Endothelial cell of umbilical vein (primary cell): ENCODE measurements at regions not wholly inside any gene's neighbourhood (a gene's known extent, or its start where the extent isn't known, plus 50 kb on each side); places are given as distances from the start of the nearest gene placed in this dataset.

Experiments
- BruUV-seq: library from RNA; stranded (reverse); fragments of 400-500 nt; replicated peaks from 2 replicates; lab custom pipeline; 2021; lab: Mats Ljungman, UMichigan
- CTCF ChIA-PET: fragments of 300-600, 350-600 bp; sonication (Branson Sonifier 250); formaldehyde crosslinking; loops from one replicate; lab custom pipeline; 2021; ENCODE audit warnings: antibody characterized with exemption, inconsistent platforms; lab: Charles Lee
- POLR2A ChIA-PET: fragments of 300-600, 350-600 bp; sonication (Branson Sonifier 250); formaldehyde crosslinking; loops from one replicate; lab custom pipeline; 2021; ENCODE audit warnings: antibody characterized with exemption, inconsistent platforms; lab: Charles Lee
- DNase-seq: peaks from one replicate; pipeline ENCODE4 v3.0.0-alpha.2; 2011; ENCODE audit warnings: low read depth, low spot score
- FAIRE-seq: peaks from 2 replicates; lab custom pipeline; 2011; peaks lifted over from hg19 to GRCh38; lab: Jason Lieb, UNC
- H2AFZ ChIP-seq: 2 replicates; pipeline ENCODE4 v1.6.0; 2012; ENCODE audit warnings: low read depth, low read length, control low read depth, inconsistent platforms
- H3K27ac ChIP-seq: 2 replicates; pipeline ENCODE4 v1.5.1; 2011; ENCODE audit warnings: low read depth, mild to moderate bottlenecking, control low read depth, low read length, moderate library complexity; ENCODE audit not compliant: insufficient read depth
- H3K27me3 ChIP-seq, 2 experiments: 2 replicates each; pipeline versions ENCODE4 v1.6.0 to v1.6.1; 2011; ENCODE audit warnings: low read length in 2 of 2, mixed read lengths in 1 of 2; ENCODE audit not compliant: control insufficient read depth in 2 of 2, insufficient read depth in 2 of 2
- H3K36me3 ChIP-seq, 2 experiments: 2 replicates in 1 of 2; 3 replicates in 1 of 2; pipeline ENCODE4 v1.5.1; 2011; ENCODE audit warnings: low read length in 2 of 2, mild to moderate bottlenecking in 1 of 2, moderate library complexity in 1 of 2; ENCODE audit not compliant: control insufficient read depth in 2 of 2, insufficient read depth in 2 of 2; ENCODE audit errors: extremely low read depth in 1 of 2
- H3K4me1 ChIP-seq: 3 replicates; pipeline ENCODE4 v1.5.1; 2011; ENCODE audit warnings: mild to moderate bottlenecking, low read length; ENCODE audit not compliant: control insufficient read depth, insufficient read depth; ENCODE audit errors: extremely low read depth
- H3K4me2 ChIP-seq: 2 replicates; pipeline ENCODE4 v1.6.1; 2011; ENCODE audit warnings: low read length, control low read depth, mixed read lengths; ENCODE audit not compliant: insufficient read depth
- H3K4me3 ChIP-seq, 3 experiments: fragments of 200-600 bp in 1 of 3; sonication (generic), shearing (Covaris generic) in 1 of 3; replicated peaks in 1 of 3; 2 replicates each; pipeline ENCODE4 v1.5.1; 2011 to 2016; ENCODE audit warnings: control low read depth in 3 of 3, low read length in 3 of 3, mild to moderate bottlenecking in 2 of 3, inconsistent platforms in 1 of 3, low read depth in 1 of 3, moderate library complexity in 1 of 3; ENCODE audit not compliant: insufficient read depth in 1 of 3
- H3K79me2 ChIP-seq: 2 replicates; pipeline ENCODE4 v1.6.0; 2012; ENCODE audit warnings: low read length, inconsistent platforms; ENCODE audit not compliant: control insufficient read depth, insufficient read depth
- H3K9ac ChIP-seq: replicated peaks from 2 replicates; pipeline ENCODE3; 2011; ENCODE audit warnings: low read length, control low read depth; ENCODE audit not compliant: insufficient read depth; ENCODE audit errors: extremely low read depth
- H3K9me1 ChIP-seq: replicated peaks from 3 replicates; pipeline ENCODE4 v1.6.0; 2011; ENCODE audit warnings: mild to moderate bottlenecking, low read length; ENCODE audit not compliant: control insufficient read depth, insufficient read depth; ENCODE audit errors: extremely low read depth
- H3K9me3 ChIP-seq: replicated peaks from 2 replicates; pipeline ENCODE4 v1.5.1; 2012; ENCODE audit warnings: low read length, inconsistent platforms; ENCODE audit not compliant: control insufficient read depth, insufficient read depth
- H4K20me1 ChIP-seq: replicated peaks from 2 replicates; pipeline ENCODE3; 2011; ENCODE audit warnings: mild to moderate bottlenecking, low read length; ENCODE audit not compliant: control insufficient read depth, insufficient read depth; ENCODE audit errors: extremely low read depth
- FOS ChIP-seq: IDR thresholded peaks from 2 replicates; pipeline ENCODE4 v1.6.1; 2011; ENCODE audit warnings: mild to moderate bottlenecking, low read length, moderate library complexity, borderline replicate concordance; ENCODE audit not compliant: insufficient read depth
- GATA2 ChIP-seq: IDR thresholded peaks from 2 replicates; pipeline ENCODE4 v1.7.0; 2011; ENCODE audit warnings: low read depth, mild to moderate bottlenecking, moderate library complexity, mixed read lengths, low read length; ENCODE audit not compliant: insufficient read length, insufficient read depth
- JUN ChIP-seq: IDR thresholded peaks from 2 replicates; pipeline ENCODE4 v1.6.1; 2011; ENCODE audit warnings: borderline replicate concordance, low read depth; ENCODE audit not compliant: insufficient read length, insufficient read depth
- MYC ChIP-seq: IDR thresholded peaks from one replicate; pipeline ENCODE4 v1.6.1; 2011; ENCODE audit warnings: mild to moderate bottlenecking, low read depth, low read length
- POLR2A ChIP-seq: IDR thresholded peaks from 2 replicates; pipeline ENCODE4 v1.6.1; 2012; ENCODE audit warnings: low read depth, mild to moderate bottlenecking, control low read depth, low read length
- POLR2AphosphoS5 ChIP-seq: IDR thresholded peaks from 2 replicates; pipeline ENCODE4 v1.6.1; 2012; ENCODE audit warnings: low read depth, mild to moderate bottlenecking, control low read depth, low read length, moderate library complexity; ENCODE audit not compliant: insufficient read depth
- dilution Hi-C: fragments of 300-500 bp; cut with MboI; formaldehyde crosslinking; loops from one replicate; pipeline ENCODE4 v1.15.0; 2019; ENCODE audit warnings: low sequenced_read_pairs; ENCODE audit not compliant: extremely low pct_ligation_motif_present
- intact Hi-C: fragments of 100-400 bp; cut with micrococcal nuclease; formaldehyde crosslinking; loops from one replicate; pipeline ENCODE4 v1.10.0; 2022
- TF ChIP-seq, protein P1 (sequence below), 2 donors: IDR thresholded peaks; 1 replicate in 1 of 2; 2 replicates in 1 of 2; pipeline ENCODE4 v1.5.1; 2011; ENCODE audit warnings: low read length in 2 of 2, mild to moderate bottlenecking in 2 of 2, moderate library complexity in 2 of 2, control low read depth in 1 of 2, inconsistent platforms in 1 of 2, low read depth in 1 of 2; ENCODE audit not compliant: insufficient read depth in 1 of 2; ENCODE audit errors: extremely low read depth in 1 of 2
- TF ChIP-seq, protein P2 (sequence below): IDR thresholded peaks from 2 replicates; pipeline ENCODE4 v1.6.1; 2011; ENCODE audit not compliant: insufficient read depth, insufficient read length

DNA sequence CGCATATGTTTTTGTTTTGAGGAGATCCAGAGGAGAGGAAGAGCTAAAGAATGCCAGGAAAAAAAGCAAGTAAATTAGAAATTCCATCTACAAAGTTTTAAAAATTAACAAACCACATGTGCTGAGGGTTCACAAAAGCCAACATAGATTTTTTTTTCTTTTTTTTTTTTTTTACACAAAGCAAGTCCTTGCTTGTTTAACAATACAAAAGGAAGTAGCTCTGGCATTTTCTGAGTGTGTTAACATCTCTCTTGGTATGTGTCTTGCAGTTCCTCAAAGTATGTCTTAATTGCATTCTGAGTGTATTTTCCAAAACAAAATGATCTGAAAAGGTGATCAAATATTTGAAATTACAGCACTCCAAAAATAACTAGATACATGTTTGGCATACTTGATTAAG lies 1682.7 kb upstream of the AGA start:
- dilution Hi-C loops = no loop called here
- Histone ChIP-seq H3K9me3 (peaks cover 2% of the 10 kb centered on the region), H4K20me1 (no peaks in the 10 kb centered on the region), H3K4me3 (no peak overlapping the region), H2AFZ (no peak overlapping the region), H3K9ac (no peak overlapping the region), H3K4me1 (no peaks in the 10 kb centered on the region), H3K79me2 (no peaks in the 10 kb centered on the region), H3K27ac (no peak overlapping the region), H3K36me3 (no peaks in the 10 kb centered on the region), H3K4me2 (no peak overlapping the region), H3K27me3 (no peaks in the 10 kb centered on the region), H3K9me1 (no peaks in the 10 kb centered on the region)
- CTCF ChIA-PET = no interaction called here
- intact Hi-C loops = no loop called here
- POLR2A ChIA-PET = no interaction called here
- TF ChIP-seq GATA2 = no peak
- TF ChIP-seq POLR2AphosphoS5 = no peak
- TF ChIP-seq, protein P1, sequence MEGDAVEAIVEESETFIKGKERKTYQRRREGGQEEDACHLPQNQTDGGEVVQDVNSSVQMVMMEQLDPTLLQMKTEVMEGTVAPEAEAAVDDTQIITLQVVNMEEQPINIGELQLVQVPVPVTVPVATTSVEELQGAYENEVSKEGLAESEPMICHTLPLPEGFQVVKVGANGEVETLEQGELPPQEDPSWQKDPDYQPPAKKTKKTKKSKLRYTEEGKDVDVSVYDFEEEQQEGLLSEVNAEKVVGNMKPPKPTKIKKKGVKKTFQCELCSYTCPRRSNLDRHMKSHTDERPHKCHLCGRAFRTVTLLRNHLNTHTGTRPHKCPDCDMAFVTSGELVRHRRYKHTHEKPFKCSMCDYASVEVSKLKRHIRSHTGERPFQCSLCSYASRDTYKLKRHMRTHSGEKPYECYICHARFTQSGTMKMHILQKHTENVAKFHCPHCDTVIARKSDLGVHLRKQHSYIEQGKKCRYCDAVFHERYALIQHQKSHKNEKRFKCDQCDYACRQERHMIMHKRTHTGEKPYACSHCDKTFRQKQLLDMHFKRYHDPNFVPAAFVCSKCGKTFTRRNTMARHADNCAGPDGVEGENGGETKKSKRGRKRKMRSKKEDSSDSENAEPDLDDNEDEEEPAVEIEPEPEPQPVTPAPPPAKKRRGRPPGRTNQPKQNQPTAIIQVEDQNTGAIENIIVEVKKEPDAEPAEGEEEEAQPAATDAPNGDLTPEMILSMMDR (IDR thresholded peaks at IDR 0.05; ENCODE audit: extremely low read depth in 1 of 2, insufficient read depth in 1 of 2, low read depth in 1 of 2, low read length in 2 of 2) = no peak
- no peak for TF ChIP-seq MYC
- no peak for TF ChIP-seq JUN
- TF ChIP-seq POLR2A = no peak
- TF ChIP-seq FOS = no peak
- BruUV-seq = no TSS peak
- FAIRE-seq (no peak), DNase-seq (no peak)

DNA sequence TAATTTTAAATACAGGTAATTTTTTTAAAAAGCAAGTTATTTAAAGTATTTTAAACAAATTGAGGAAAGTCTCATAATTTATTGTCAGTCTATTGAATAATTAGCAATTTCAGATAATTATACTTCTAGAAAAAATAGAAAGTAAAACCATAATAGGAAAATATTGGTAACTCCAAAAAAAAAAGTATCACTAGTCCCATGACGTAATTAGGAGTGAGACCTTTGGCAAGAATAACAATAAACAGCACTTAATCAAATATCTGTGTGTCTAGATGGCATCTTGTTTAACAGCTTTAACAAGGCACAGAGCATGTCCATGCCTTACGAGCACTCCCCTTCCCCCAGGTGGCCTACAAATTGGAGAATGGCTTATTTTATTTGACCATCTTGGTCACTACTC lies 1683.6 kb upstream of the AGA start:
- Histone ChIP-seq H4K20me1 (no peaks in the 10 kb centered on the region), H3K9ac (no peak overlapping the region), H3K79me2 (no peaks in the 10 kb centered on the region), H3K4me2 (no peak overlapping the region), H3K27me3 (no peaks in the 10 kb centered on the region), H3K9me3 (peaks cover 2% of the 10 kb centered on the region), H3K4me1 (no peaks in the 10 kb centered on the region), H3K36me3 (no peaks in the 10 kb centered on the region), H3K4me3 (no peak overlapping the region), H2AFZ (no peak overlapping the region), H3K9me1 (no peaks in the 10 kb centered on the region), H3K27ac (no peak overlapping the region)
- DNase-seq = no peak
- TF ChIP-seq, protein P1 (IDR thresholded peaks at IDR 0.05; ENCODE audit: extremely low read depth in 1 of 2, insufficient read depth in 1 of 2, low read depth in 1 of 2, low read length in 2 of 2) = no peak
- TF ChIP-seq, protein P2, sequence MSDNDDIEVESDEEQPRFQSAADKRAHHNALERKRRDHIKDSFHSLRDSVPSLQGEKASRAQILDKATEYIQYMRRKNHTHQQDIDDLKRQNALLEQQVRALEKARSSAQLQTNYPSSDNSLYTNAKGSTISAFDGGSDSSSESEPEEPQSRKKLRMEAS = no peak
- TF ChIP-seq FOS = no peak
- no peak for TF ChIP-seq GATA2
- no peak for TF ChIP-seq POLR2AphosphoS5
- no peak for TF ChIP-seq MYC
- TF ChIP-seq POLR2A = no peak
- CTCF ChIA-PET = no interaction called here
- BruUV-seq = no TSS peak
- POLR2A ChIA-PET = no interaction called here
- dilution Hi-C loops (no loop called here), intact Hi-C loops (no loop called here)
- FAIRE-seq = no peak
